H1 (cell line): ENCODE measurements at regions not wholly inside any gene's neighbourhood (a gene's known extent, or its start where the extent isn't known, plus 50 kb on each side); places are given as distances from the start of the nearest gene placed in this dataset.

ENCODE experiments used
- BRCA1 ChIP-seq: IDR thresholded peaks from 2 replicates; pipeline ENCODE4 v1.6.1; 2012; ENCODE audit warnings: low read depth, low read length, improper control_type of control experiment
- CBX5 ChIP-seq: fragments of 300-800, 300-1000 bp; sonication (generic); IDR thresholded peaks from 2 replicates; pipeline ENCODE4 v1.7.1; 2016; ENCODE audit warnings: antibody characterized with exemption, low read length, low read depth
- EGR1 ChIP-seq: IDR thresholded peaks from 2 replicates; pipeline ENCODE4 v1.6.1; 2011; ENCODE audit warnings: low read depth, low read length, borderline replicate concordance
- EP300 ChIP-seq, 2 experiments: IDR thresholded peaks; 1 replicate in 1 of 2; 2 replicates in 1 of 2; pipeline ENCODE4 v1.6.1; 2011 to 2012; ENCODE audit warnings: low read depth in 2 of 2, low read length in 2 of 2, mild to moderate bottlenecking in 2 of 2, borderline replicate concordance in 1 of 2, inconsistent platforms in 1 of 2, moderate library complexity in 1 of 2
- EZH2 ChIP-seq: fragments of 200-600 bp; sonication (generic); IDR thresholded peaks from 2 replicates; pipeline ENCODE4 v1.7.1; 2012; ENCODE audit warnings: low read depth, mild to moderate bottlenecking, moderate library complexity, low read length, inconsistent platforms; ENCODE audit not compliant: severe bottlenecking
- HDAC2 ChIP-seq, 2 experiments: fragments of 300-600 bp in 1 of 2; sonication (generic) in 1 of 2; IDR thresholded peaks; 2 replicates each; pipeline ENCODE4 v1.6.1; 2011 to 2012; ENCODE audit warnings: low read depth in 2 of 2, low read length in 2 of 2, mild to moderate bottlenecking in 2 of 2, moderate library complexity in 2 of 2, borderline replicate concordance in 1 of 2, inconsistent platforms in 1 of 2
- POLR2A ChIP-seq, 2 experiments: IDR thresholded peaks; 1 replicate in 1 of 2; 2 replicates in 1 of 2; pipeline ENCODE4 v1.6.1; 2011; ENCODE audit warnings: low read depth in 2 of 2, low read length in 2 of 2, mild to moderate bottlenecking in 2 of 2; ENCODE audit errors: control extremely low read depth in 1 of 2
- TF ChIP-seq, protein P1 (sequence below), 3 experiments: IDR thresholded peaks; 1 replicate in 2 of 3; 2 replicates in 1 of 3; pipeline versions ENCODE4 v1.5.1 to v1.6.1; 2011; ENCODE audit warnings: low read length in 3 of 3, mild to moderate bottlenecking in 3 of 3, inconsistent platforms in 2 of 3, low read depth in 1 of 3, moderate library complexity in 1 of 3; ENCODE audit not compliant: insufficient read depth in 1 of 3; ENCODE audit errors: control extremely low read depth in 1 of 3
- TF ChIP-seq, protein P2 (sequence below): IDR thresholded peaks from 2 replicates; pipeline ENCODE4 v1.6.1; 2011; ENCODE audit warnings: low read length, improper control_type of control experiment

DNA sequence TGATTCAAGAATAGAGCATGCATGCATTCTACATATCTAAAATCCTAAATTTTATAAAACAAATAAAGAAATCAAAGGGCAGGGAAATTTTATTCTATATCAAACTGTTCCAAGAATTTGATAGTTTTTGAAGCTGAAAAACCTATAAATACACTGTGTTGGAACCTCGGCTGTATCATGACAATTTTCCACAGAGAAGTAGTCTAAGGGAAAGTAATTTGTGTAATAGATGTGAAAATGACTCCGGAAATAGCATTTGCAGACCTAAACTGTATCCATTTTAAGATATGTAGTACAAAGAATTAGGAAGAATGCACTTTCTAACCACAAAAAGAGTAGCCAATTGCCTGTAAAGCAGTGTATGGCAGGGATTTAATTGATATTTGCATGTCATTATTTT is 112.5 kb upstream of the WDR17 start:
- TF ChIP-seq EZH2 (no peak), EP300 (IDR thresholded peaks at IDR 0.05; ENCODE audit: borderline replicate concordance in 1 of 2, low read depth in 2 of 2, low read length in 2 of 2) (no peak), HDAC2 (IDR thresholded peaks at IDR 0.05; ENCODE audit: borderline replicate concordance in 1 of 2, low read depth in 2 of 2, low read length in 2 of 2) (no peak), CBX5 (no peak), EGR1 (no peak), POLR2A (IDR thresholded peaks at IDR 0.05; ENCODE audit: control extremely low read depth in 1 of 2, low read depth in 2 of 2, low read length in 2 of 2) (no peak), BRCA1 (no peak)
- TF ChIP-seq, protein P1, sequence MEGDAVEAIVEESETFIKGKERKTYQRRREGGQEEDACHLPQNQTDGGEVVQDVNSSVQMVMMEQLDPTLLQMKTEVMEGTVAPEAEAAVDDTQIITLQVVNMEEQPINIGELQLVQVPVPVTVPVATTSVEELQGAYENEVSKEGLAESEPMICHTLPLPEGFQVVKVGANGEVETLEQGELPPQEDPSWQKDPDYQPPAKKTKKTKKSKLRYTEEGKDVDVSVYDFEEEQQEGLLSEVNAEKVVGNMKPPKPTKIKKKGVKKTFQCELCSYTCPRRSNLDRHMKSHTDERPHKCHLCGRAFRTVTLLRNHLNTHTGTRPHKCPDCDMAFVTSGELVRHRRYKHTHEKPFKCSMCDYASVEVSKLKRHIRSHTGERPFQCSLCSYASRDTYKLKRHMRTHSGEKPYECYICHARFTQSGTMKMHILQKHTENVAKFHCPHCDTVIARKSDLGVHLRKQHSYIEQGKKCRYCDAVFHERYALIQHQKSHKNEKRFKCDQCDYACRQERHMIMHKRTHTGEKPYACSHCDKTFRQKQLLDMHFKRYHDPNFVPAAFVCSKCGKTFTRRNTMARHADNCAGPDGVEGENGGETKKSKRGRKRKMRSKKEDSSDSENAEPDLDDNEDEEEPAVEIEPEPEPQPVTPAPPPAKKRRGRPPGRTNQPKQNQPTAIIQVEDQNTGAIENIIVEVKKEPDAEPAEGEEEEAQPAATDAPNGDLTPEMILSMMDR (IDR thresholded peaks at IDR 0.05; ENCODE audit: control extremely low read depth in 1 of 3, insufficient read depth in 1 of 3, low read depth in 1 of 3, low read length in 3 of 3) = no peak
- TF ChIP-seq, protein P2, sequence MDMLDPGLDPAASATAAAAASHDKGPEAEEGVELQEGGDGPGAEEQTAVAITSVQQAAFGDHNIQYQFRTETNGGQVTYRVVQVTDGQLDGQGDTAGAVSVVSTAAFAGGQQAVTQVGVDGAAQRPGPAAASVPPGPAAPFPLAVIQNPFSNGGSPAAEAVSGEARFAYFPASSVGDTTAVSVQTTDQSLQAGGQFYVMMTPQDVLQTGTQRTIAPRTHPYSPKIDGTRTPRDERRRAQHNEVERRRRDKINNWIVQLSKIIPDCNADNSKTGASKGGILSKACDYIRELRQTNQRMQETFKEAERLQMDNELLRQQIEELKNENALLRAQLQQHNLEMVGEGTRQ = no peak
